GM03348 (cell line): ENCODE measurements at regions not wholly inside any gene's neighbourhood (a gene's known extent, or its start where the extent isn't known, plus 50 kb on each side); places are given as distances from the start of the nearest gene placed in this dataset.

Source experiments
- DNase-seq: peaks from one replicate; pipeline ENCODE4 v3.0.0; 2012; ENCODE audit warnings: low spot score

DNA sequence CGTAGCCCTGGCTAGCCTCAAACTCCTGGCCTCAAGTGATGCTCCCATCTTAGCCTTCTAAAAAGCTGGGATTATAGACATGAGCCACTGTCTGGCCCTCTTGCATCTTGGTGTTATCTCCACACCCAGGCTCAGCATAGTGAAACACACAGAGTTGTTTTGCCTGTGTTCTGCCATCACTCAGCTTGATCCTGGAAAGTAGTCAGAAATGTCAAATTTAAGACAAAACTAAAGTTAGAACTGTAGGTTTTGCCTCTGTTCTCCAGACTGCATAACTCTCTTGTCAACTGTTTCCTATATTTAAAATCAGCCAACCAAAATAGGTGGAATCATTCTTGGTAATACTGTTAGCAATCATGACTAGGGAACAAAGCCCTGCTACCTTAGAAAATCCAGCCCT lies 72.1 kb upstream of the GULP1 start:
- no peak for DNase-seq

- DNase-seq = no peak
Measured at GRCh38 chr2:188220535-188220934, 71.1 kb upstream of the GULP1 start.

DNA sequence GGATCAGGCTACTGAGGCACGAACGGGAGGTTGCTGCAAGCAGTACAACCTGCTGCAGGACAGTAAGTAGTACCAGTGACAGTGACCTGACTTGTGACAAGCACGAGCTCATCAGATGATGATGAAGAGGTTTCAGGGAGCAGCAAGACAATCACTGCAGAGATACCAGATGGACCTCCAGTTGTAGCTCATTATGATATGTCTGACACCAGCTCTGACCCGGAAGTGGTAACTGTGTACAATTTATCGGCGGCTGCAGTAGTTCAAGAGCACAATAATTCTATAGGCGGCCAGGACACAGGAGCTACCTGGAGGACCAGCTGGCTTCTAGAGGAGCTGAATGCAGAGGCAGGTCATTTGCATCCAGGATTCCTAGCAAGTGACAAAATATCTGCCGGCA lies 64.0 kb upstream of the GULP1 start:
- DNase-seq = no peak

DNA sequence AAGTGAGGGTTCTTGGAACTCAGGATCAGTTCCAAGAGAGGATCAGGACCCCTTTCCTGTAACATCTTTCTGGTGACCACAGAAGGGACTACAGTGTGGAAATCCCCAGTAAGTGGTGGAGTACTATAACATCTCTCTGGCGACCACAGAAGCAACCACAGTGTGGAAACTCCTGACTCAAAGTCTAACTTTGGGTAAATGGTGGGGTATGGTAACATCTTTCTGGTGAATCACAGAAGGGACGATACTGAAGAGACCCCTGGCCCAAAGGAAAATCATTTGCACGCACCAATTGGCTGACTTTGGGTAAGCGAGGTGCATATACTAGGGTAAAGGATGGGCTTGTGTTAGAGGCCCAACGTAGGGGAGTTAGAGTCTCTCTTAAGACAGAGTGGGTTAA lies 56.3 kb upstream of the GULP1 start:
- no peak for DNase-seq

GRCh38 chr2:188238386-188238785 lies 53.3 kb upstream of the GULP1 start:
- no peak for DNase-seq
